PC-9 (cell line): ENCODE measurements at regions not wholly inside any gene's neighbourhood (a gene's known extent, or its start where the extent isn't known, plus 50 kb on each side); places are given as distances from the start of the nearest gene placed in this dataset.

Experiments used
- BruUV-seq: library from RNA; stranded (reverse); fragments of 400-500 nt; replicated peaks from 2 replicates; lab custom pipeline; 2021; lab: Mats Ljungman, UMichigan
- CTCF ChIA-PET: fragments of 300-600 bp; sonication (Branson Sonifier 250); formaldehyde crosslinking; loops from one replicate; lab custom pipeline; 2022; ENCODE audit warnings: antibody characterized with exemption; lab: Charles Lee
- POLR2A ChIA-PET: fragments of 300-600 bp; sonication (Branson Sonifier 250); formaldehyde crosslinking; loops from one replicate; lab custom pipeline; 2022; ENCODE audit warnings: antibody characterized with exemption; ENCODE audit not compliant: unreplicated experiment; lab: Charles Lee
- DNase-seq, 2 experiments: peaks; one replicate each; pipeline versions ENCODE4 v3.0.0 to v3.0.0-alpha.2; 2015 to 2022; ENCODE audit warnings: mixed read lengths in 1 of 2
- H2AFZ ChIP-seq: fragments of 200-600 bp; sonication (generic); 2 replicates; pipeline ENCODE4 v1.8.1; 2017; ENCODE audit warnings: antibody characterized with exemption
- H3F3A ChIP-seq: fragments of 200-600 bp; sonication (generic); 2 replicates; pipeline ENCODE4 v1.8.1; 2017; ENCODE audit warnings: antibody characterized with exemption, mild to moderate bottlenecking, low read depth; ENCODE audit not compliant: insufficient read depth
- H3K27ac ChIP-seq: fragments of 200-600 bp; sonication (generic); 2 replicates; pipeline ENCODE4 v1.6.1; 2016; ENCODE audit warnings: mixed run types
- H3K27me3 ChIP-seq: fragments of 200-600 bp; sonication (generic); 2 replicates; pipeline ENCODE4 v1.6.1; 2016; ENCODE audit warnings: low read depth, mixed run types; ENCODE audit not compliant: insufficient read depth
- H3K36me3 ChIP-seq: fragments of 200-600 bp; sonication (generic); 2 replicates; pipeline ENCODE4 v1.6.1; 2016; ENCODE audit warnings: low read depth, mixed run types
- H3K4me1 ChIP-seq: fragments of 200-600 bp; sonication (generic); replicated peaks from 2 replicates; pipeline ENCODE4 v1.6.1; 2016; ENCODE audit warnings: mixed run types; ENCODE audit not compliant: insufficient read depth
- H3K4me2 ChIP-seq: fragments of 200-600 bp; sonication (generic); 2 replicates; pipeline ENCODE4 v1.6.1; 2017; ENCODE audit warnings: mixed run types
- H3K4me3 ChIP-seq: fragments of 200-600 bp; sonication (generic); 2 replicates; pipeline ENCODE4 v1.6.1; 2016; ENCODE audit warnings: mixed run types
- H3K79me2 ChIP-seq: fragments of 200-600 bp; sonication (generic); 2 replicates; pipeline ENCODE4 v1.6.1; 2017; ENCODE audit warnings: low read depth, mixed run types
- H3K9me2 ChIP-seq: fragments of 200-600 bp; sonication (generic); 2 replicates; pipeline ENCODE4 v1.8.1; 2017; ENCODE audit warnings: mild to moderate bottlenecking; ENCODE audit not compliant: insufficient read depth
- H3K9me3 ChIP-seq: fragments of 200-600 bp; sonication (generic); 2 replicates; pipeline ENCODE4 v1.8.1; 2016; ENCODE audit warnings: low read depth; ENCODE audit not compliant: insufficient read depth
- H4K20me1 ChIP-seq: fragments of 200-600 bp; sonication (generic); 2 replicates; pipeline ENCODE4 v1.8.1; 2017; ENCODE audit not compliant: insufficient read depth
- EZH2 ChIP-seq: fragments of 200-600 bp; sonication (generic); IDR thresholded peaks from 2 replicates; pipeline ENCODE4 v1.8.0; 2017; ENCODE audit warnings: antibody characterized with exemption, low read depth
- intact Hi-C: fragments of 100-400 bp; cut with micrococcal nuclease; formaldehyde crosslinking; loops from one replicate; pipeline ENCODE4 v1.10.0; 2022; ENCODE audit not compliant: unreplicated experiment
- TF ChIP-seq, protein P1 (sequence below): fragments of 200-600 bp; sonication (generic); conservative IDR thresholded peaks from 2 replicates; pipeline ENCODE4 v1.6.1; 2017; ENCODE audit warnings: mixed run types, antibody characterized with exemption, mild to moderate bottlenecking, moderate library complexity

DNA sequence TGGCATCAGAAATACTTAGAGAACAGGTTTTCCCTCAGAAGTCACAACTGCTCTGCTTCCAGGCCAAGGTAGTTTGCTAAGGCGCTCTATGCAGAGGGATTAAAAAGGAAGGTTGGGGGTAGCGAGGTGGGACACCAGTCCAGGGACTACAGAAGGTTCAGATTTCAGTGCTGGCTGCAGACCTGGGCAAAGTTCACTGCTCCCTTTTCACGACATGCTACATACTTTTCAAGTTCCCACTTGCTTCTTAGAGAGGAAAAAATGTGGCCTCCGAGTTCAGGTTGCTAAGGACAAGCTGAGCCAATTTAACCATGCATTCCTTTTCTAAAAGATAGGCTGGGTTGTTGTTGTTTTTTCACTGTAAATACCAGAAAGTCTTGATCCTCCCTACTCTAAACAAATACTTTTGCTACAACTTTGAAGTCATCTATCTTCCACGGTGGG is 158.6 kb upstream of the NR2F2 start:
- Histone ChIP-seq H3K9me3 (no peaks in the 10 kb centered on the region), H3K27me3 (no peaks in the 10 kb centered on the region), H3K4me1 (no peaks in the 10 kb centered on the region), H2AFZ (no peak overlapping the region), H3K4me2 (no peak overlapping the region), H3K27ac (no peak overlapping the region), H3F3A (no peaks in the 10 kb centered on the region), H3K36me3 (no peaks in the 10 kb centered on the region), H3K9me2 (no peaks in the 10 kb centered on the region; the same call in 1 of the 2 replicates), H3K79me2 (no peaks in the 10 kb centered on the region), H4K20me1 (no peaks in the 10 kb centered on the region), H3K4me3 (no peak overlapping the region)
- peak in 1 of 2 experiments; percentile 22 for DNase-seq
- intact Hi-C loops = loop anchor here (2.0 to 5.0 kb wide), 3 partner anchors 100 to 155 kb away; no protein-coding TSS in a partner anchor
- POLR2A ChIA-PET = no interaction called here
- CTCF ChIA-PET = no interaction called here
- no TSS peak for BruUV-seq
- no peak for TF ChIP-seq EZH2
- TF ChIP-seq, protein P1, sequence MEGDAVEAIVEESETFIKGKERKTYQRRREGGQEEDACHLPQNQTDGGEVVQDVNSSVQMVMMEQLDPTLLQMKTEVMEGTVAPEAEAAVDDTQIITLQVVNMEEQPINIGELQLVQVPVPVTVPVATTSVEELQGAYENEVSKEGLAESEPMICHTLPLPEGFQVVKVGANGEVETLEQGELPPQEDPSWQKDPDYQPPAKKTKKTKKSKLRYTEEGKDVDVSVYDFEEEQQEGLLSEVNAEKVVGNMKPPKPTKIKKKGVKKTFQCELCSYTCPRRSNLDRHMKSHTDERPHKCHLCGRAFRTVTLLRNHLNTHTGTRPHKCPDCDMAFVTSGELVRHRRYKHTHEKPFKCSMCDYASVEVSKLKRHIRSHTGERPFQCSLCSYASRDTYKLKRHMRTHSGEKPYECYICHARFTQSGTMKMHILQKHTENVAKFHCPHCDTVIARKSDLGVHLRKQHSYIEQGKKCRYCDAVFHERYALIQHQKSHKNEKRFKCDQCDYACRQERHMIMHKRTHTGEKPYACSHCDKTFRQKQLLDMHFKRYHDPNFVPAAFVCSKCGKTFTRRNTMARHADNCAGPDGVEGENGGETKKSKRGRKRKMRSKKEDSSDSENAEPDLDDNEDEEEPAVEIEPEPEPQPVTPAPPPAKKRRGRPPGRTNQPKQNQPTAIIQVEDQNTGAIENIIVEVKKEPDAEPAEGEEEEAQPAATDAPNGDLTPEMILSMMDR = no peak

DNA sequence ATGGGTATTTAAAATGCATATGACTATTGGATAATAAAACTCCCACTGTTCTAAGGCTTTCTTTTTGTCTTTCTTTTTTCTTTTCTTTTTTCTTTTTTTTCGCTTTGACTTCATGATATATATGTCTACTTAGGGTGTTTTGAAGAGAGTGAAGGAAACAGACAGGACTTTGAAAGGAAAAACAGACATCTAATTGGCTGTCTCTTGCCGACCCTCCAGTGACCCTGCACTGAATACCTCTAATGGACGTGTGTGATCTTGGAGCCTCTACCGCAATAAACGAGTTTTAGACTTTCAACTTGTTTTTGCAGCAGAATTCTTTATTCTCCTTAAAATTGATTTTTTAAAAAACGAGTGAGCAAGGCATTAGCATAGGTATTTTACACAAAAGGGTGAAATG is 158.1 kb upstream of the NR2F2 start:
- intact Hi-C loops = loop anchor here (5.0 kb wide), 2 partner anchors 100 to 120 kb away; no protein-coding TSS in a partner anchor
- no peaks in the 10 kb centered on the region; the same call in 1 of the 2 replicates for H3K9me2 ChIP-seq
- H3K4me3 ChIP-seq = no peak overlapping the region
- no peaks in the 10 kb centered on the region for H3K79me2 ChIP-seq
- no peak overlapping the region for H3K4me2 ChIP-seq
- no peak for TF ChIP-seq EZH2
- TF ChIP-seq, protein P1 = no peak
- POLR2A ChIA-PET = no interaction called here
- no peak overlapping the region for H2AFZ ChIP-seq
- no peaks in the 10 kb centered on the region for H4K20me1 ChIP-seq
- BruUV-seq = no TSS peak
- H3F3A ChIP-seq = no peaks in the 10 kb centered on the region
- H3K9me3 ChIP-seq = no peaks in the 10 kb centered on the region
- H3K27ac ChIP-seq = no peak overlapping the region
- H3K27me3 ChIP-seq = no peaks in the 10 kb centered on the region
- CTCF ChIA-PET = no interaction called here
- no peaks in the 10 kb centered on the region for H3K4me1 ChIP-seq
- H3K36me3 ChIP-seq = no peaks in the 10 kb centered on the region
- DNase-seq = no peak

DNA sequence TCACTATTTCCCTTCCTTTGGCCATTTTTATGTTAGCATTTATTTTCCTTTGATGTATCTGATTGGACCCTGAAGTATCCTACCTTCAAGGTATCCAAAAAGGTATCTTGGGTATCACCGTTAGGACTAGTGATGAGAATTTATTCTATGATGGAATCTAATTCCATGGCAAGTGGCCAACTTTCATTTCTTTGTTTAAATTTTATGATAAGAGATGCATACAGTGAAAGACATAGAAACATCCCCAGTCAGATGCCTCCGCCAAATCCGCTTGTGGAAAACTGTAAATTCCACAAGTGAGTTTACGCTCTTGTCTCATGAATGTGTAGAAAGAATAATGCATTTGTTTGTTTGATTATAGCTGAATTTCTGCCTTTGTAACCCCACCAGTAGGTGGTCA is 153.7 kb upstream of the NR2F2 start:
- no peak overlapping the region for H3K27ac ChIP-seq
- no peaks in the 10 kb centered on the region for H3K79me2 ChIP-seq
- no peaks in the 10 kb centered on the region for H4K20me1 ChIP-seq
- H3K4me2 ChIP-seq = no peak overlapping the region
- no peaks in the 10 kb centered on the region; the same call in 1 of the 2 replicates for H3K9me2 ChIP-seq
- no TSS peak for BruUV-seq
- no peak overlapping the region for H2AFZ ChIP-seq
- H3K4me1 ChIP-seq = no peaks in the 10 kb centered on the region
- CTCF ChIA-PET = no interaction called here
- no peaks in the 10 kb centered on the region for H3K36me3 ChIP-seq
- DNase-seq = no peak
- TF ChIP-seq, protein P1 = no peak
- no peak for TF ChIP-seq EZH2
- POLR2A ChIA-PET = interaction anchor here (0.6 kb wide), 1 partner anchor 486 kb away, joined by 6 read pairs; no protein-coding TSS in a partner anchor
- H3F3A ChIP-seq = no peaks in the 10 kb centered on the region
- no peaks in the 10 kb centered on the region for H3K9me3 ChIP-seq
- no peaks in the 10 kb centered on the region for H3K27me3 ChIP-seq
- H3K4me3 ChIP-seq = no peak overlapping the region
- intact Hi-C loops = no loop called here
